ENCODE measurements at regions not wholly inside any gene's neighbourhood (a gene's known extent, or its start where the extent isn't known, plus 50 kb on each side); places are given as distances from the start of the nearest gene placed in this dataset.

DNA sequence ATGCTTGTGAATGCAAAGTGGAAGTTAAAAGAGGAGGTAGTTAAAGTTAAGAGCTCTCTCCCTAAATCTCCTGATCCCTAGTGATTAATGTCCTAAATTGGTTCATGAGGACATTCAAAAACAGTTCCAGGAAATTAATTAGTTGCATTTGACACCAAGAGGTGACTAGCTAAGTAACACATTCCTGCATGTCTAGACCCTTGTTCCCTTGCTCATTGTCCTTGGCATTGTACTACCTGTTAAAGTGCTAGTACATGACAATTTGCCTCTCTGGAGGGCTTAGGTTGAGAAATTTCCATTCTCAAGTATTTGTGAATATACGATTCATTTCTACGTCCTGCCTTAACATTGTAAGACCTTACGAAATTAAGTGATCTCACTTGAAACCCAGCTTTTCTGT lies 278.6 kb upstream of the CDH10 start:
- no peak for DNase-seq
- H3K4me1 ChIP-seq (ENCODE audit: insufficient read depth, low read length) = no peaks in the 10 kb centered on the region
- no peak overlapping the region for H3K27ac ChIP-seq (ENCODE audit: low read depth, low read length)
- Mint-ChIP-seq H3K27ac (no peak overlapping the region), H3K36me3 (no peaks in the 10 kb centered on the region), H3K4me3 (no peak overlapping the region), H3K27me3 (peaks cover 0 to 1% of the 10 kb centered on the region in 2 donors), H3K4me1 (no peaks in the 10 kb centered on the region), H3K9me3 (peaks cover 10 to 38% (median 24%) of the 10 kb centered on the region in 5 donors)
- CTCF ChIA-PET = no interaction called here
- H3K4me3 ChIP-seq (ENCODE audit: low read length) = no peak overlapping the region
- no peaks in the 10 kb centered on the region for H3K27me3 ChIP-seq (ENCODE audit: insufficient read depth, low read length, poor library complexity, severe bottlenecking)
- no peaks in the 10 kb centered on the region for H3K36me3 ChIP-seq (ENCODE audit: insufficient read depth, low read length)
- POLR2A ChIA-PET = no interaction called here
- H3K9me3 ChIP-seq (ENCODE audit: low read length) = peaks cover 4% of the 10 kb centered on the region

GRCh38 chr5:24918676-24919075 lies 273.9 kb upstream of the CDH10 start:
- Mint-ChIP-seq H3K27ac (no peak overlapping the region), H3K36me3 (no peaks in the 10 kb centered on the region), H3K9me3 (peaks cover 10 to 33% (median 22%) of the 10 kb centered on the region in 5 donors), H3K4me1 (no peaks in the 10 kb centered on the region), H3K27me3 (peaks cover 0 to 1% of the 10 kb centered on the region in 2 donors), H3K4me3 (no peak overlapping the region)
- Histone ChIP-seq H3K9me3 (ENCODE audit: low read length) (peaks cover 4% of the 10 kb centered on the region), H3K27ac (ENCODE audit: low read depth, low read length) (no peak overlapping the region), H3K4me3 (ENCODE audit: low read length) (no peak overlapping the region), H3K36me3 (ENCODE audit: insufficient read depth, low read length) (no peaks in the 10 kb centered on the region), H3K27me3 (ENCODE audit: insufficient read depth, low read length, poor library complexity, severe bottlenecking) (no peaks in the 10 kb centered on the region), H3K4me1 (ENCODE audit: insufficient read depth, low read length) (no peaks in the 10 kb centered on the region)
- CTCF ChIA-PET = no interaction called here
- DNase-seq = no peak
- POLR2A ChIA-PET = no interaction called here

DNA sequence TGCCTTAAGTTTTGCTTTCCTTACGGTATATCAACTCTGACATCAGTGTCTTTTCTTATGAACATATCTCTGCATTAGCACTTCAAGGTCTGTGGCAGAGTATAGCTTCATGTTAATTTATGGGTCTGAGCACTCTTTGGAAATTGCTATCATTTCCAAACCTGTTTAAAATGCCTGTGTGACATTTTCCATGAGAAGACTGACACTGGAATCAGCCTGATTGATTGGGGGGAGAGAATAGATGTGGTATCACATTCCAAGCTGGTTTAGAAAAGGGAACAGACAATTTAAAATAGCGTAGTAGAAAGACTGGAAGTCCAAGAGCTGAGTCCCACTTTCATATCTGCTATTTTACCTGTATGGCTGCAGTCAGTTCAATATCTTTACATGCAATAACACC lies 272.1 kb upstream of the CDH10 start:
- POLR2A ChIA-PET = no interaction called here
- H3K4me3 Mint-ChIP-seq = no peak overlapping the region
- no peak for DNase-seq

DNA sequence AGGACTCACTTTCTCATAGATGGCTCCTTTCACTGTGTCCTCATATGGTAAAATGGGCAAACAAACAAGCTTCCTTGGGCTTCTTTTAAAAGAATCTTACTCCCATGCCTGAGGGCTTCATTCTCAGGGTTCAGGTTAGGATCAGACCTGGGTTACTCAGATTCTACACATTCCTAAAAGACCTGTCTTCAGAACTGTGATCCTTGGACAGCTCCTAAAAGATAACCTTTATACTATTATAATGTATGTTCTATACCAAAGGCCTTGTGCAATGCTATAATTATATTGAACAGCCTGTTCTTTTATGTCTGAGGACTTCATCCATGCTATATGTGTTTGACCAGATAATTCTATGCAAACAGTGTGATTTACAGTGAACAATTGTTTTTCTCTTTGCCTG lies 264.4 kb upstream of the CDH10 start:
- H3K9me3 Mint-ChIP-seq = peaks cover 6 to 28% (median 7%) of the 10 kb centered on the region in 5 donors
- no peak overlapping the region for H3K27ac ChIP-seq (ENCODE audit: low read depth, low read length)
- no peaks in the 10 kb centered on the region for H3K4me1 Mint-ChIP-seq
- no peak overlapping the region for H3K4me3 Mint-ChIP-seq
- CTCF ChIA-PET = no interaction called here
- no peaks in the 10 kb centered on the region for H3K27me3 Mint-ChIP-seq
- H3K27ac Mint-ChIP-seq = no peak overlapping the region
- POLR2A ChIA-PET = no interaction called here
- no peaks in the 10 kb centered on the region for H3K36me3 ChIP-seq (ENCODE audit: insufficient read depth, low read length)
- H3K4me1 ChIP-seq (ENCODE audit: insufficient read depth, low read length) = no peaks in the 10 kb centered on the region
- no peaks in the 10 kb centered on the region for H3K9me3 ChIP-seq (ENCODE audit: low read length)
- H3K4me3 ChIP-seq (ENCODE audit: low read length) = no peak overlapping the region
- no peak for DNase-seq
- no peaks in the 10 kb centered on the region for H3K36me3 Mint-ChIP-seq
- H3K27me3 ChIP-seq (ENCODE audit: insufficient read depth, low read length, poor library complexity, severe bottlenecking) = no peaks in the 10 kb centered on the region

More for the DNA sequence above, 272.1 kb upstream of the CDH10 start:
- Histone ChIP-seq H3K36me3 (ENCODE audit: insufficient read depth, low read length) (no peaks in the 10 kb centered on the region), H3K27me3 (ENCODE audit: insufficient read depth, low read length, poor library complexity, severe bottlenecking) (no peaks in the 10 kb centered on the region), H3K4me3 (ENCODE audit: low read length) (no peak overlapping the region), H3K27ac (ENCODE audit: low read depth, low read length) (no peak overlapping the region), H3K4me1 (ENCODE audit: insufficient read depth, low read length) (no peaks in the 10 kb centered on the region), H3K9me3 (ENCODE audit: low read length) (peaks cover 4% of the 10 kb centered on the region)
- Mint-ChIP-seq H3K4me1 (no peaks in the 10 kb centered on the region), H3K9me3 (peaks cover 10 to 27% (median 19%) of the 10 kb centered on the region in 5 donors), H3K27me3 (peaks cover 0 to 1% of the 10 kb centered on the region in 2 donors), H3K36me3 (no peaks in the 10 kb centered on the region), H3K27ac (no peak overlapping the region)
- CTCF ChIA-PET = no interaction called here

GRCh38 chr5:24906689-24907088 lies 261.9 kb upstream of the CDH10 start:
- Mint-ChIP-seq H3K4me1 (no peaks in the 10 kb centered on the region), H3K36me3 (no peaks in the 10 kb centered on the region), H3K27ac (no peak overlapping the region), H3K4me3 (no peak overlapping the region), H3K9me3 (peaks cover 4 to 30% (median 8%) of the 10 kb centered on the region in 5 donors), H3K27me3 (no peaks in the 10 kb centered on the region)
- no peak for DNase-seq
- H3K27me3 ChIP-seq (ENCODE audit: insufficient read depth, low read length, poor library complexity, severe bottlenecking) = no peaks in the 10 kb centered on the region
- no peaks in the 10 kb centered on the region for H3K9me3 ChIP-seq (ENCODE audit: low read length)
- H3K36me3 ChIP-seq (ENCODE audit: insufficient read depth, low read length) = no peaks in the 10 kb centered on the region
- H3K27ac ChIP-seq (ENCODE audit: low read depth, low read length) = no peak overlapping the region
- no peak overlapping the region for H3K4me3 ChIP-seq (ENCODE audit: low read length)
- H3K4me1 ChIP-seq (ENCODE audit: insufficient read depth, low read length) = no peaks in the 10 kb centered on the region
- ChIA-PET CTCF (no interaction called here), POLR2A (no interaction called here)

DNA sequence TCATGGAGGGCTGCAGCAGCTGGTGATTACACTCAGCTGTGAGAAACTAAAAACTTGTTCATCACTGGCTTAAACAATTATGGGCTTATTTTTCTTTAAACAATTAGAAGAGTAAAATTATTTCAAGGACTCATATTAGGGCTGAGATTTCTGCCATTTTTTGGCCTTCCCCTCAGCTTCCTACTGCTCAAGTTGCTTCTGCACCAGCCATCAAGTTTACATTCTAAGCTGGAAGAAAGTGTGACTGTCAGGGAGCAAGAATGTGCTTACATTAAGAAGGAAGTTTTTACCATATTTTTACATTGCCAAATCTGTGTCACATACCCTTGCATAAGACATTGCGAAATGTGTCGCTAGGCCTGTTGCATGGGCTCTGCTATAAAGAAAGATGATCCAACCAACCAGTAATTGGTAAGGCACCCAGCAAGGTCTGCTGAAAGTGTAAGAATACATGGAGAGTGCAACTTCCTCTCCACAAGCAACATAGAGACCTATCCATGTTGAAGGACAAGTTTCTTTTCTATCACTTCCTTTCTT lies 260.3 kb upstream of the CDH10 start:
- Histone ChIP-seq H3K9me3 (ENCODE audit: low read length) (no peaks in the 10 kb centered on the region), H3K4me1 (ENCODE audit: insufficient read depth, low read length) (no peaks in the 10 kb centered on the region), H3K27ac (ENCODE audit: low read depth, low read length) (no peak overlapping the region), H3K36me3 (ENCODE audit: insufficient read depth, low read length) (no peaks in the 10 kb centered on the region), H3K27me3 (ENCODE audit: insufficient read depth, low read length, poor library complexity, severe bottlenecking) (no peaks in the 10 kb centered on the region), H3K4me3 (ENCODE audit: low read length) (no peak overlapping the region)
- no peaks in the 10 kb centered on the region for H3K4me1 Mint-ChIP-seq
- no peaks in the 10 kb centered on the region for H3K36me3 Mint-ChIP-seq
- no peaks in the 10 kb centered on the region for H3K27me3 Mint-ChIP-seq
- H3K9me3 Mint-ChIP-seq = peaks cover 5 to 39% (median 7%) of the 10 kb centered on the region in 5 donors
- H3K27ac Mint-ChIP-seq = no peak overlapping the region
- no peak for DNase-seq
- no peak overlapping the region for H3K4me3 Mint-ChIP-seq
- POLR2A ChIA-PET = no interaction called here
- CTCF ChIA-PET = no interaction called here

DNA sequence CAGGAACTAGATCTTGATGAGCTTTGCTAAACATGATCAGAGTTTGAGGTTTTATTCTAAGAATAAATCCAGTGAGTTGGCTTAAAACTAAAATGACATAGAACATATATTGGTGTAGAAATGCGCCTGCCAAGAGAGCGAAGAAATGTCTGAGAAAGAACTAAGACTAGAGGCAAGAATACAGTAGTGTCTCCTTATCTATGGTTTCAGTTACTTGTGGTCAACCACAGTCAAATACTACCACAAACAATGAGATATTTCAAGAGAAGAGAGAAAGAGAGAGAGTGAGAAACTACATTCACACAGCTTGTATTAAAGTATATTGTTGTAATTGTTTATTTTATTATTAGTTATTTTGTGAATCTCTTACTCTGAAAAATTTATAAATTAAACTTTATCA lies 254.4 kb upstream of the CDH10 start:
- ChIA-PET POLR2A (no interaction called here), CTCF (no interaction called here)
- no peak overlapping the region for H3K27ac Mint-ChIP-seq
- no peaks in the 10 kb centered on the region for H3K9me3 ChIP-seq (ENCODE audit: low read length)
- H3K27me3 ChIP-seq (ENCODE audit: insufficient read depth, low read length, poor library complexity, severe bottlenecking) = no peaks in the 10 kb centered on the region
- no peaks in the 10 kb centered on the region for H3K27me3 Mint-ChIP-seq
- H3K4me3 Mint-ChIP-seq = no peak overlapping the region
- no peaks in the 10 kb centered on the region for H3K4me1 Mint-ChIP-seq
- H3K36me3 ChIP-seq (ENCODE audit: insufficient read depth, low read length) = no peaks in the 10 kb centered on the region
- no peaks in the 10 kb centered on the region for H3K4me1 ChIP-seq (ENCODE audit: insufficient read depth, low read length)
- H3K27ac ChIP-seq (ENCODE audit: low read depth, low read length) = no peak overlapping the region
- peaks cover 5 to 26% (median 15%) of the 10 kb centered on the region in 5 donors for H3K9me3 Mint-ChIP-seq
- no peak for DNase-seq
- H3K4me3 ChIP-seq (ENCODE audit: low read length) = no peak overlapping the region
- H3K36me3 Mint-ChIP-seq = no peaks in the 10 kb centered on the region

DNA sequence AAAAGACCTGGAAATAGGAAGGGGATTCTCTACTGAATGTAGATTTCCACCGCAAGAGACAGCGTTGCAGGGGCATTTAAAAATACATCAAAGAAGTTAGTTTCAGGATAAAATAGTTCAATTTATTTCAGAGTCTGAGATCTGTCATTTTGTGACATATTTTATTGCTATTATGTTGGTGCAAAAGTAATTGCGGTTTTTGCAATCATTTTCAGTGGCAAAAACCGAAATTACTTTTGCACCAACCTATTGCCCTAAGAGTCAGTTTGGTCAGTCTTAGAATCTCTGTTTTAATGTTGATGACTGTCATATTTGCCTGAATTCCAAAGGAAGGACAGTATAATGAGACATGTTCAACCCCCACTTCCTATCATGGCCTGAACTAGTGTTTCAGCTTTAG lies 219.5 kb upstream of the CDH10 start:
- Mint-ChIP-seq H3K4me3 (no peak overlapping the region), H3K4me1 (no peaks in the 10 kb centered on the region), H3K36me3 (no peaks in the 10 kb centered on the region), H3K9me3 (peaks cover 11 to 43% (median 19%) of the 10 kb centered on the region in 5 donors), H3K27me3 (no peaks in the 10 kb centered on the region), H3K27ac (no peak overlapping the region)
- H3K27me3 ChIP-seq (ENCODE audit: insufficient read depth, low read length, poor library complexity, severe bottlenecking) = no peaks in the 10 kb centered on the region
- H3K36me3 ChIP-seq (ENCODE audit: insufficient read depth, low read length) = no peaks in the 10 kb centered on the region
- CTCF ChIA-PET = no interaction called here
- POLR2A ChIA-PET = no interaction called here
- no peaks in the 10 kb centered on the region for H3K4me1 ChIP-seq (ENCODE audit: insufficient read depth, low read length)
- no peak overlapping the region for H3K4me3 ChIP-seq (ENCODE audit: low read length)
- DNase-seq = no peak
- H3K27ac ChIP-seq (ENCODE audit: low read depth, low read length) = no peak overlapping the region
- no peaks in the 10 kb centered on the region for H3K9me3 ChIP-seq (ENCODE audit: low read length)

GRCh38 chr5:24862117-24862516 lies 217.3 kb upstream of the CDH10 start:
- no peaks in the 10 kb centered on the region for H3K4me1 ChIP-seq (ENCODE audit: insufficient read depth, low read length)
- no peak for DNase-seq
- Mint-ChIP-seq H3K36me3 (no peaks in the 10 kb centered on the region), H3K27me3 (no peaks in the 10 kb centered on the region), H3K9me3 (peaks cover 6 to 26% (median 14%) of the 10 kb centered on the region in 5 donors), H3K4me1 (no peaks in the 10 kb centered on the region), H3K27ac (no peak overlapping the region), H3K4me3 (no peak overlapping the region)
- H3K9me3 ChIP-seq (ENCODE audit: low read length) = no peaks in the 10 kb centered on the region
- ChIA-PET CTCF (no interaction called here), POLR2A (no interaction called here)
- H3K36me3 ChIP-seq (ENCODE audit: insufficient read depth, low read length) = no peaks in the 10 kb centered on the region
- no peaks in the 10 kb centered on the region for H3K27me3 ChIP-seq (ENCODE audit: insufficient read depth, low read length, poor library complexity, severe bottlenecking)
- no peak overlapping the region for H3K27ac ChIP-seq (ENCODE audit: low read depth, low read length)
- no peak overlapping the region for H3K4me3 ChIP-seq (ENCODE audit: low read length)
